CD4-positive, CD25-positive, alpha-beta regulatory T cell (primary cell): ENCODE measurements at regions not wholly inside any gene's neighbourhood (a gene's known extent, or its start where the extent isn't known, plus 50 kb on each side); places are given as distances from the start of the nearest gene placed in this dataset.
"Not testable (repeated sequence)": the region's sequence is repeated elsewhere in the genome, so short reads cannot be mapped to it uniquely, and the experiment has no call there.

Source experiments
- ATAC-seq, 2 donors: fragments of 150-1000 bp; cut with Tn5 transposase; one replicate each; pipeline ENCODE4 v1.10.0; 2021; ENCODE audit warnings: low read depth in 2 of 2, moderate number of reproducible peaks in 2 of 2, moderate library complexity in 1 of 2
- DNase-seq, 3 donors: peaks; one replicate each; pipeline versions ENCODE4 v3.0.0 to v3.0.0-alpha.2; 2012 to 2022; ENCODE audit warnings: mixed read lengths in 1 of 3
- H3K27ac ChIP-seq: one replicate; pipeline ENCODE4 v1.7.0; 2013; ENCODE audit warnings: mild to moderate bottlenecking, low read length; ENCODE audit not compliant: insufficient read depth, poor library complexity, severe bottlenecking
- H3K27me3 ChIP-seq: one replicate; pipeline ENCODE4 v1.7.0; 2013; ENCODE audit warnings: low read length; ENCODE audit not compliant: control insufficient read depth, insufficient read depth
- H3K36me3 ChIP-seq: one replicate; pipeline ENCODE4 v1.7.0; 2013; ENCODE audit warnings: mild to moderate bottlenecking, low read length, moderate library complexity; ENCODE audit not compliant: control insufficient read depth, insufficient read depth
- H3K4me1 ChIP-seq: 2 replicates; pipeline ENCODE4 v1.7.0; 2013; ENCODE audit warnings: mild to moderate bottlenecking, low read length; ENCODE audit not compliant: insufficient read depth, control insufficient read depth, poor library complexity, severe bottlenecking
- H3K4me3 ChIP-seq: one replicate; pipeline ENCODE4 v1.7.0; 2013; ENCODE audit warnings: low read depth, mild to moderate bottlenecking, low read length, moderate library complexity
- H3K9me3 ChIP-seq, 2 experiments: 1 replicate in 1 of 2; 2 replicates in 1 of 2; pipeline ENCODE4 v1.7.0; 2013; ENCODE audit warnings: low read length in 2 of 2, mild to moderate bottlenecking in 1 of 2, moderate library complexity in 1 of 2; ENCODE audit not compliant: control insufficient read depth in 2 of 2
- H3K27ac Mint-ChIP-seq, 3 donors: one replicate each; pipeline ENCODE4 v1.8.0; 2020 to 2022; ENCODE audit warnings: mild to moderate bottlenecking in 3 of 3, mixed read lengths in 3 of 3, moderate library complexity in 2 of 3
- H3K27me3 Mint-ChIP-seq: one replicate; pipeline ENCODE4 v1.8.0; 2022; ENCODE audit warnings: mild to moderate bottlenecking, mixed read lengths
- H3K36me3 Mint-ChIP-seq: one replicate; pipeline ENCODE4 v1.8.0; 2020; ENCODE audit warnings: mixed read lengths
- H3K4me1 Mint-ChIP-seq, 4 donors: one replicate each; pipeline ENCODE4 v1.8.0; 2020 to 2022; ENCODE audit warnings: mixed read lengths in 4 of 4, mild to moderate bottlenecking in 1 of 4
- H3K4me3 Mint-ChIP-seq, 4 donors: one replicate each; pipeline ENCODE4 v1.8.0; 2020 to 2022; ENCODE audit warnings: mild to moderate bottlenecking in 4 of 4, mixed read lengths in 4 of 4, moderate library complexity in 3 of 4
- H3K9me3 Mint-ChIP-seq, 7 donors: one replicate each; pipeline ENCODE4 v1.8.0; 2020 to 2022; ENCODE audit warnings: mixed read lengths in 7 of 7, mild to moderate bottlenecking in 3 of 7, moderate library complexity in 2 of 7

- not testable (repeated sequence) for H3K4me1 ChIP-seq, H3K27me3 ChIP-seq, H3K36me3 ChIP-seq, ATAC-seq, H3K4me3 Mint-ChIP-seq, H3K9me3 Mint-ChIP-seq, H3K27ac ChIP-seq, H3K9me3 ChIP-seq, H3K27ac Mint-ChIP-seq, H3K4me1 Mint-ChIP-seq, H3K4me3 ChIP-seq, DNase-seq, H3K27me3 Mint-ChIP-seq, H3K36me3 Mint-ChIP-seq
Observed at GRCh38 chrX:89539150-89539549, 382.6 kb upstream of the TGIF2LX start.

DNA sequence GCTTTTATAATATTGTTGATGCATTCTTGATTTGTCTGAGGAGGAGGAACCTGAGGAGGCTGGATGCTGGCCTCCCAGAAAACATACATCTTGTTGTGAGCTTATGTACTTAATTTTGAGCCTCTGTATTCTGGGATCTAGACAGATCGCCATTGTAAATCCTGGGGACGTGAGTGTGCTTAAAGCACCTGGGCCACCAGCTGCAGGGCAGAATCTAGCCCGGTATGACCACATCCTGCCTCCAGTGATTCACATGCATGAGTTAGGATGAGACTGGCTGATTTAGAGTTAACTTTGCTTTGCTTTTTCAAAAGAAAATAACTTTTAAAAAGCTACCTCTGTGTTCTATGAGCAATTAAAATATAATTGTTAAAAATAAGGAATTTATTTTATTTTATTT, 364.6 kb upstream of the TGIF2LX start:
- not testable (repeated sequence) for H3K9me3 Mint-ChIP-seq, H3K4me3 Mint-ChIP-seq, DNase-seq, H3K27me3 Mint-ChIP-seq, H3K4me1 ChIP-seq, H3K9me3 ChIP-seq, H3K36me3 Mint-ChIP-seq, ATAC-seq, H3K27ac Mint-ChIP-seq, H3K27me3 ChIP-seq, H3K36me3 ChIP-seq, H3K4me1 Mint-ChIP-seq, H3K27ac ChIP-seq, H3K4me3 ChIP-seq

DNA sequence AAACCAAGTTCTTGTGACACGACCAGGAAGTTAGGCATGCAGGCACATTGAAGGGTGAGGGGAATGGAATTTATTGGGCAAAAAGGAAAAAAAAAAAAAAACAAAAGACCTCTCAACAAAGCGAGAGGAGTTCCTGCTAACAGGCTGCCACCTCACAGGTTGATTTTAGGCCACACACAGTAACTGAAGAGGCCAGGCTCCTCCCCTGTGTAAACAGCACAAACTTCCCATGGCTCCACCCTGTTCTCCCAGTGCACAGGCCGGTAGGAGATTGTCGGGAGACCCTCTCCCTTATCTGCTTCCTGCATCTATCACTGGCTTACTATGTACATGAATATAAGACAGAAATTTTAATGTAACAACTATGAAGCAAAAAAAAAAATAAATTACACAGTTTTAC, 359.6 kb upstream of the TGIF2LX start:
- not testable (repeated sequence) for H3K27me3 Mint-ChIP-seq, H3K36me3 Mint-ChIP-seq

GRCh38 chrX:89563107-89563506, 358.6 kb upstream of the TGIF2LX start:
- H3K4me1 Mint-ChIP-seq, H3K27ac ChIP-seq, H3K36me3 ChIP-seq, H3K36me3 Mint-ChIP-seq, H3K4me3 ChIP-seq, H3K4me3 Mint-ChIP-seq, H3K27me3 ChIP-seq, H3K9me3 Mint-ChIP-seq, DNase-seq, H3K9me3 ChIP-seq, H3K4me1 ChIP-seq, ATAC-seq, H3K27ac Mint-ChIP-seq, H3K27me3 Mint-ChIP-seq: not testable (repeated sequence)

More for the DNA sequence above, 359.6 kb upstream of the TGIF2LX start:
- not testable (repeated sequence) for H3K4me3 Mint-ChIP-seq, H3K27me3 ChIP-seq, H3K27ac ChIP-seq, H3K9me3 Mint-ChIP-seq, DNase-seq, H3K36me3 ChIP-seq, H3K4me3 ChIP-seq, ATAC-seq, H3K4me1 Mint-ChIP-seq, H3K4me1 ChIP-seq, H3K9me3 ChIP-seq, H3K27ac Mint-ChIP-seq

DNA sequence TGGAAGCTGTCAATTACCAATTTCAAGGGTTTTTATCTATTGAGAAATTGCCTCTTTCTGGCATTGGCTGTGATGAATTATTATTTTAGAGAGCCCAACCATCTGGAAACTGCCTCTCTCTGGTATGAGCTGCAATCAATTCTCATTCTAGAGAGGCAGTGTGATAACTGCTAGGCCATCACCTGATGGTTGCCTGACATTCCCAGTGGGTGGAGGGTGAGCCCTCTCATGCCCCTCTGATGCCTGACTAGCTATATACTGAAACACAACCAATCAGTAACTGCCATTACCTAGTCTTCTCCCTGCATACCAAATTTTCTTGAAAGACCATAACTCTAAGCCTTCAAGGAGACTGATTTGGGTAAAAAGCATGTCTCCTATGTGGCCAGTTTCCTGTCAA, 353.9 kb upstream of the TGIF2LX start:
- H3K4me1 ChIP-seq, H3K36me3 ChIP-seq, H3K9me3 Mint-ChIP-seq, H3K9me3 ChIP-seq, H3K36me3 Mint-ChIP-seq, H3K4me3 ChIP-seq, H3K4me3 Mint-ChIP-seq, H3K4me1 Mint-ChIP-seq, H3K27ac Mint-ChIP-seq, H3K27me3 ChIP-seq, H3K27me3 Mint-ChIP-seq, H3K27ac ChIP-seq, DNase-seq, ATAC-seq: not testable (repeated sequence)

DNA sequence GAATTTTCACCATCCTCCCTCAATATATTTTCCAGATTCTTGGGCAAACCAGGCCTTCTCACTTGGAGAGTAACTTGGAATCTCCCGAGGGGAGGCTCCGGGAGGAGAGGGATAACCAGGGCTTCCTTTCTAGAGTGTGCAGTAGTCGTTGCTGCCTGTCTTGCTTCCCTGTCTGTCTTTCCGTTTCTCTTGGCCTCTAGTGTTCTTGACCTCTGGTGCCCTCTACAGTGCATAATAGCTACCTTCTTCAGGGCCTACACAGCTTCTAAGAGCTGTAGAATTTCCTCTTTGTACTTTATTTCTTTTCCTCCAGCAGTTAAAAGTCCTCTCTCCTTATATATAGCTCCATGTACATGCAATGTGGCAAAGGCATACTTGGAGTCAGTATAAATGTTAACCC, 339.8 kb upstream of the TGIF2LX start:
- H3K27me3 ChIP-seq, H3K4me1 Mint-ChIP-seq, H3K4me3 ChIP-seq: not testable (repeated sequence)

GRCh38 chrX:89631858-89632257, 289.9 kb upstream of the TGIF2LX start:
- not testable (repeated sequence) for H3K27me3 ChIP-seq, H3K36me3 ChIP-seq, H3K27ac ChIP-seq, DNase-seq, H3K9me3 Mint-ChIP-seq, H3K4me3 ChIP-seq, H3K27me3 Mint-ChIP-seq, H3K9me3 ChIP-seq, H3K27ac Mint-ChIP-seq, H3K4me1 Mint-ChIP-seq, H3K4me1 ChIP-seq, ATAC-seq, H3K4me3 Mint-ChIP-seq, H3K36me3 Mint-ChIP-seq

More for the DNA sequence above, 339.8 kb upstream of the TGIF2LX start:
- H3K36me3 ChIP-seq, ATAC-seq, H3K27ac Mint-ChIP-seq, H3K9me3 ChIP-seq, H3K27ac ChIP-seq, H3K27me3 Mint-ChIP-seq, DNase-seq, H3K4me3 Mint-ChIP-seq, H3K4me1 ChIP-seq, H3K36me3 Mint-ChIP-seq, H3K9me3 Mint-ChIP-seq: not testable (repeated sequence)

- not testable (repeated sequence) for H3K27ac ChIP-seq, DNase-seq, H3K36me3 Mint-ChIP-seq, H3K9me3 Mint-ChIP-seq, H3K4me3 ChIP-seq, H3K4me1 Mint-ChIP-seq, H3K27ac Mint-ChIP-seq, H3K4me3 Mint-ChIP-seq, H3K9me3 ChIP-seq, H3K4me1 ChIP-seq, H3K27me3 ChIP-seq, H3K27me3 Mint-ChIP-seq, H3K36me3 ChIP-seq, ATAC-seq
Observed at GRCh38 chrX:89635887-89636286, 285.8 kb upstream of the TGIF2LX start.
